ENCODE measurements at regions not wholly inside any gene's neighbourhood (a gene's known extent, or its start where the extent isn't known, plus 50 kb on each side); places are given as distances from the start of the nearest gene placed in this dataset.

- in situ Hi-C loops (cut with HindIII; ENCODE audit: extremely low pct_ligation_motif_present, low pct_unique_long_range_greater_than_20kb) (no loop called here), intact Hi-C loops (cut with micrococcal nuclease; ENCODE audit: unreplicated experiment) (no loop called here)
- no peak overlapping the region for H3K4me2 ChIP-seq (ENCODE audit: low read depth, low read length)
- no peak overlapping the region for H2AFZ ChIP-seq (ENCODE audit: low read length)
- 83% methylated on average over 1 of the region's 13 CpGs for WGBS (ENCODE audit: low lambda C conversion rate)
- no peak overlapping the region for H3K4me3 ChIP-seq (replicated peaks in 1 of 3; ENCODE audit: insufficient read depth in 1 of 3, low read depth in 2 of 3, low read length in 3 of 3)
- no peak overlapping the region for H3K9ac ChIP-seq (ENCODE audit: insufficient read depth, low read depth, low read length)
- H4K20me1 ChIP-seq (ENCODE audit: insufficient read depth, low read length), result no peaks in the 10 kb centered on the region
- CTCF ChIA-PET (ENCODE audit: low intra/inter-chr PET ratio, low total read pairs), result no interaction called here
- H3K79me2 ChIP-seq (ENCODE audit: insufficient read depth, low read length), result no peaks in the 10 kb centered on the region
- POLR2A ChIA-PET, result no interaction called here
- H3K36me3 ChIP-seq (replicated peaks in 1 of 2; ENCODE audit: control insufficient read depth in 1 of 2, insufficient read depth in 2 of 2, low read length in 2 of 2), result no peaks in the 10 kb centered on the region
- no TSS peak for BruUV-seq (replicated peaks)
- no peaks in the 10 kb centered on the region for H3K9me3 ChIP-seq (ENCODE audit: low read length)
- no peak overlapping the region for H3K27ac ChIP-seq (ENCODE audit: extremely low read length, insufficient read depth, low read length)
- ATAC-seq, result no peak
- no peak for FAIRE-seq
- no peaks in the 10 kb centered on the region for H3K4me1 ChIP-seq (ENCODE audit: insufficient read depth, low read length)
- no peak for DNase-seq (ENCODE audit: low spot score)
- H3K27me3 ChIP-seq (ENCODE audit: control insufficient read depth in 1 of 2, insufficient read depth in 2 of 2, low read length in 2 of 2), result no peaks in the 10 kb centered on the region
- no peak for TF ChIP-seq TBX3 (IDR thresholded peaks at IDR 0.05; ENCODE audit: borderline replicate concordance)
- TF ChIP-seq ZNF17 (CRISPR knock-in tag; IDR thresholded peaks at IDR 0.05), result no peak
- no peak for TF ChIP-seq ZNF121 (CRISPR knock-in tag; IDR thresholded peaks at IDR 0.05)
- TF ChIP-seq, protein P1, sequence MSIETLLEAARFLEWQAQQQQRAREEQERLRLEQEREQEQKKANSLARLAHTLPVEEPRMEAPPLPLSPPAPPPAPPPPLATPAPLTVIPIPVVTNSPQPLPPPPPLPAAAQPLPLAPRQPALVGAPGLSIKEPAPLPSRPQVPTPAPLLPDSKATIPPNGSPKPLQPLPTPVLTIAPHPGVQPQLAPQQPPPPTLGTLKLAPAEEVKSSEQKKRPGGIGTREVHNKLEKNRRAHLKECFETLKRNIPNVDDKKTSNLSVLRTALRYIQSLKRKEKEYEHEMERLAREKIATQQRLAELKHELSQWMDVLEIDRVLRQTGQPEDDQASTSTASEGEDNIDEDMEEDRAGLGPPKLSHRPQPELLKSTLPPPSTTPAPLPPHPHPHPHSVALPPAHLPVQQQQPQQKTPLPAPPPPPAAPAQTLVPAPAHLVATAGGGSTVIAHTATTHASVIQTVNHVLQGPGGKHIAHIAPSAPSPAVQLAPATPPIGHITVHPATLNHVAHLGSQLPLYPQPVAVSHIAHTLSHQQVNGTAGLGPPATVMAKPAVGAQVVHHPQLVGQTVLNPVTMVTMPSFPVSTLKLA (IDR thresholded peaks at IDR 0.05), result no peak
- TF ChIP-seq ZNF724P (CRISPR knock-in tag; IDR thresholded peaks at IDR 0.05; ENCODE audit: borderline replicate concordance), result no peak
- no peak for TF ChIP-seq SATB2 (CRISPR knock-in tag; IDR thresholded peaks at IDR 0.05)
- no peak for TF ChIP-seq ZNF589 (CRISPR knock-in tag; conservative IDR thresholded peaks at IDR 0.05)
- no peak for TF ChIP-seq ZNF670 (CRISPR knock-in tag; IDR thresholded peaks at IDR 0.05; ENCODE audit: borderline replicate concordance)
- TF ChIP-seq, protein P2, sequence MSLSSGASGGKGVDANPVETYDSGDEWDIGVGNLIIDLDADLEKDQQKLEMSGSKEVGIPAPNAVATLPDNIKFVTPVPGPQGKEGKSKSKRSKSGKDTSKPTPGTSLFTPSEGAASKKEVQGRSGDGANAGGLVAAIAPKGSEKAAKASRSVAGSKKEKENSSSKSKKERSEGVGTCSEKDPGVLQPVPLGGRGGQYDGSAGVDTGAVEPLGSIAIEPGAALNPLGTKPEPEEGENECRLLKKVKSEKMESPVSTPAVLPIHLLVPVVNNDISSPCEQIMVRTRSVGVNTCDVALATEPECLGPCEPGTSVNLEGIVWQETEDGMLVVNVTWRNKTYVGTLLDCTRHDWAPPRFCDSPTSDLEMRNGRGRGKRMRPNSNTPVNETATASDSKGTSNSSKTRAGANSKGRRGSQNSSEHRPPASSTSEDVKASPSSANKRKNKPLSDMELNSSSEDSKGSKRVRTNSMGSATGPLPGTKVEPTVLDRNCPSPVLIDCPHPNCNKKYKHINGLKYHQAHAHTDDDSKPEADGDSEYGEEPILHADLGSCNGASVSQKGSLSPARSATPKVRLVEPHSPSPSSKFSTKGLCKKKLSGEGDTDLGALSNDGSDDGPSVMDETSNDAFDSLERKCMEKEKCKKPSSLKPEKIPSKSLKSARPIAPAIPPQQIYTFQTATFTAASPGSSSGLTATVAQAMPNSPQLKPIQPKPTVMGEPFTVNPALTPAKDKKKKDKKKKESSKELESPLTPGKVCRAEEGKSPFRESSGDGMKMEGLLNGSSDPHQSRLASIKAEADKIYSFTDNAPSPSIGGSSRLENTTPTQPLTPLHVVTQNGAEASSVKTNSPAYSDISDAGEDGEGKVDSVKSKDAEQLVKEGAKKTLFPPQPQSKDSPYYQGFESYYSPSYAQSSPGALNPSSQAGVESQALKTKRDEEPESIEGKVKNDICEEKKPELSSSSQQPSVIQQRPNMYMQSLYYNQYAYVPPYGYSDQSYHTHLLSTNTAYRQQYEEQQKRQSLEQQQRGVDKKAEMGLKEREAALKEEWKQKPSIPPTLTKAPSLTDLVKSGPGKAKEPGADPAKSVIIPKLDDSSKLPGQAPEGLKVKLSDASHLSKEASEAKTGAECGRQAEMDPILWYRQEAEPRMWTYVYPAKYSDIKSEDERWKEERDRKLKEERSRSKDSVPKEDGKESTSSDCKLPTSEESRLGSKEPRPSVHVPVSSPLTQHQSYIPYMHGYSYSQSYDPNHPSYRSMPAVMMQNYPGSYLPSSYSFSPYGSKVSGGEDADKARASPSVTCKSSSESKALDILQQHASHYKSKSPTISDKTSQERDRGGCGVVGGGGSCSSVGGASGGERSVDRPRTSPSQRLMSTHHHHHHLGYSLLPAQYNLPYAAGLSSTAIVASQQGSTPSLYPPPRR (CRISPR knock-in tag; IDR thresholded peaks at IDR 0.05; ENCODE audit: borderline replicate concordance), result no peak
- TF ChIP-seq ZBTB42 (CRISPR knock-in tag; IDR thresholded peaks at IDR 0.05), result no peak
- no peak for TF ChIP-seq PREB (CRISPR knock-in tag; IDR thresholded peaks at IDR 0.05)
- no peak for TF ChIP-seq ZFYVE20 (CRISPR knock-in tag; IDR thresholded peaks at IDR 0.05; ENCODE audit: borderline replicate concordance, low read depth)
- no peak for TF ChIP-seq ZNF720 (CRISPR knock-in tag; IDR thresholded peaks at IDR 0.05)
- no peak for TF ChIP-seq MLX (CRISPR knock-in tag; IDR thresholded peaks at IDR 0.05)
These were observed 551.2 kb upstream of the AMOT start for GRCh38 chrX:113391875-113392274.
